Neural cell (in vitro differentiated cells): ENCODE measurements at regions not wholly inside any gene's neighbourhood (a gene's known extent, or its start where the extent isn't known, plus 50 kb on each side); places are given as distances from the start of the nearest gene placed in this dataset.

Experiments used
- H2AFZ ChIP-seq: fragments of 200-600, 300-800 bp; sonication (generic), shearing (Covaris generic); 2 replicates; pipeline ENCODE4 v1.6.0; 2014; ENCODE audit warnings: low read depth, mild to moderate bottlenecking, antibody characterized with exemption, low read length, moderate library complexity
- H3F3A ChIP-seq: fragments of 200-600 bp; shearing (Covaris generic); 2 replicates; pipeline ENCODE4 v1.6.1; 2016; ENCODE audit warnings: mild to moderate bottlenecking, moderate library complexity, mixed read lengths, antibody characterized with exemption, low read length; ENCODE audit not compliant: insufficient read depth, poor library complexity, severe bottlenecking
- H3K27ac ChIP-seq: fragments of 200-600, 300-800 bp; sonication (generic), shearing (Covaris generic); 2 replicates; pipeline ENCODE4 v1.5.1; 2014; ENCODE audit warnings: mild to moderate bottlenecking, low read length, moderate library complexity
- H3K27me3 ChIP-seq: fragments of 300-800, 200-600 bp; sonication (generic), shearing (Covaris generic); 2 replicates; pipeline ENCODE4 v1.6.0; 2014; ENCODE audit warnings: mild to moderate bottlenecking, low read depth, low read length, moderate library complexity; ENCODE audit not compliant: insufficient read depth
- H3K36me3 ChIP-seq: fragments of 300-800, 200-600 bp; sonication (generic), shearing (Covaris generic); 2 replicates; pipeline ENCODE4 v1.5.1; 2014; ENCODE audit warnings: mild to moderate bottlenecking, antibody characterized with exemption, low read length, moderate library complexity; ENCODE audit not compliant: insufficient read depth
- H3K4me2 ChIP-seq: fragments of 300-800, 200-600 bp; sonication (generic), shearing (Covaris generic); 2 replicates; pipeline ENCODE4 v1.6.0; 2014; ENCODE audit warnings: mild to moderate bottlenecking, low read length
- H3K4me3 ChIP-seq: fragments of 300-800, 200-600 bp; sonication (generic), shearing (Covaris generic); 2 replicates; pipeline ENCODE4 v1.5.1; 2014; ENCODE audit warnings: mild to moderate bottlenecking, low read length, moderate library complexity
- H3K79me2 ChIP-seq: fragments of 200-600 bp; shearing (Covaris generic); replicated peaks from 2 replicates; pipeline ENCODE4 v1.6.0; 2014; ENCODE audit warnings: mild to moderate bottlenecking, low read length, moderate library complexity; ENCODE audit not compliant: insufficient read depth
- H3K9ac ChIP-seq: fragments of 300-800, 200-600 bp; sonication (generic), shearing (Covaris generic); 2 replicates; pipeline ENCODE4 v1.6.1; 2016; ENCODE audit warnings: mild to moderate bottlenecking, low read length, mixed read lengths
- H3K9me2 ChIP-seq: fragments of 200-600 bp; shearing (Covaris generic); 2 replicates; pipeline ENCODE4 v1.6.1; 2016; ENCODE audit warnings: mild to moderate bottlenecking, low read length, mixed read lengths; ENCODE audit not compliant: insufficient read depth
- H3K9me3 ChIP-seq: fragments of 200-600, 300-800 bp; sonication (generic), shearing (Covaris generic); 2 replicates; pipeline ENCODE4 v1.6.1; 2016; ENCODE audit warnings: mild to moderate bottlenecking, mixed run types, low read length, moderate library complexity, mixed read lengths
- H4K20me1 ChIP-seq: fragments of 200-600 bp; shearing (Covaris generic); 2 replicates; pipeline ENCODE4 v1.6.1; 2016; ENCODE audit warnings: mild to moderate bottlenecking, mixed run types; ENCODE audit not compliant: insufficient read depth
- EP300 ChIP-seq: fragments of 450-650 bp; conservative IDR thresholded peaks from 2 replicates; pipeline ENCODE4 v1.6.1; 2014; ENCODE audit warnings: antibody characterized with exemption, mild to moderate bottlenecking, moderate library complexity; ENCODE audit not compliant: poor library complexity, severe bottlenecking
- EZH2 ChIP-seq: fragments of 200-600, 300-800 bp; shearing (Covaris generic), sonication (generic); IDR thresholded peaks from 2 replicates; pipeline ENCODE4 v1.6.1; 2014; ENCODE audit warnings: antibody characterized with exemption, low read length, borderline replicate concordance, mild to moderate bottlenecking; ENCODE audit not compliant: insufficient read depth, poor library complexity, severe bottlenecking
- MXI1 ChIP-seq: fragments of 450-650 bp; conservative IDR thresholded peaks from 2 replicates; pipeline ENCODE4 v1.6.1; 2014; ENCODE audit warnings: antibody characterized with exemption, mild to moderate bottlenecking; ENCODE audit not compliant: poor library complexity, severe bottlenecking
- POLR2AphosphoS5 ChIP-seq: IDR thresholded peaks from 2 replicates; pipeline ENCODE4 v1.6.1; 2012
- RAD21 ChIP-seq: fragments of 450-650 bp; conservative IDR thresholded peaks from 2 replicates; pipeline ENCODE4 v1.6.1; 2014; ENCODE audit warnings: antibody characterized with exemption, mild to moderate bottlenecking, moderate library complexity
- REST ChIP-seq: IDR thresholded peaks from 2 replicates; pipeline ENCODE4 v1.6.1; 2012; ENCODE audit warnings: borderline replicate concordance
- SMC3 ChIP-seq: fragments of 450-650 bp; conservative IDR thresholded peaks from 2 replicates; pipeline ENCODE4 v1.6.1; 2014; ENCODE audit warnings: antibody characterized with exemption, mild to moderate bottlenecking, moderate library complexity; ENCODE audit not compliant: poor library complexity
- TAF1 ChIP-seq: IDR thresholded peaks from 2 replicates; pipeline ENCODE4 v1.6.1; 2012; ENCODE audit warnings: low read depth
- TF ChIP-seq, protein P1 (sequence below): fragments of 450-650 bp; IDR thresholded peaks from 2 replicates; pipeline ENCODE4 v1.5.1; 2014; ENCODE audit warnings: antibody characterized with exemption, mild to moderate bottlenecking, moderate library complexity; ENCODE audit not compliant: poor library complexity, severe bottlenecking

DNA sequence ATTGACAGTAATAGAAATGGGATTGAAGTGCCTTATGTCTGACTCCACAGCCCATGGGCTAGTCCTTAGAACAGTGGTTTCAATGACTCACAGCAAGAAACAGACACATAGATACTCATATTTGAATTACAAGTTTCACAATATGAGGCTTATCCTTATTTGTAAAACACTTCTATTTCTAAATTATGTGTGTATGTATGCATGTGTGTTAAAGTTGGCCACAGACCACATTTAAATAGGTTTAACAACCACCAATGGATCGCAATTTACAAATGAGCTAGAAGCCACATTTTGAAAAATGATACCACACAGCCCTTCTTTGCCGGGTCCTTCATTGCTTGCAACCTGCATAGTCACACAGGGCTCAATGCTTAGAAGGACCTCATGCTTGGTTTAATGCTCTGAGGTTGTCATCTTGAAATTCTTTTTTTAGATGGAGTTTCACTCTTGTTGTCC, 157.8 kb upstream of the PREP start:
- H3K36me3 ChIP-seq, result no peaks in the 10 kb centered on the region
- H3K4me2 ChIP-seq, result no peak overlapping the region
- H3K9me2 ChIP-seq, result no peaks in the 10 kb centered on the region
- no peaks in the 10 kb centered on the region for H3K79me2 ChIP-seq
- no peak overlapping the region for H3K27ac ChIP-seq
- TF ChIP-seq REST, result no peak
- no peaks in the 10 kb centered on the region for H3K27me3 ChIP-seq
- H3F3A ChIP-seq, result no peaks in the 10 kb centered on the region
- no peaks in the 10 kb centered on the region for H4K20me1 ChIP-seq
- no peak overlapping the region for H2AFZ ChIP-seq
- no peak overlapping the region for H3K9ac ChIP-seq
- H3K9me3 ChIP-seq, result no peaks in the 10 kb centered on the region
- no peak overlapping the region for H3K4me3 ChIP-seq

DNA sequence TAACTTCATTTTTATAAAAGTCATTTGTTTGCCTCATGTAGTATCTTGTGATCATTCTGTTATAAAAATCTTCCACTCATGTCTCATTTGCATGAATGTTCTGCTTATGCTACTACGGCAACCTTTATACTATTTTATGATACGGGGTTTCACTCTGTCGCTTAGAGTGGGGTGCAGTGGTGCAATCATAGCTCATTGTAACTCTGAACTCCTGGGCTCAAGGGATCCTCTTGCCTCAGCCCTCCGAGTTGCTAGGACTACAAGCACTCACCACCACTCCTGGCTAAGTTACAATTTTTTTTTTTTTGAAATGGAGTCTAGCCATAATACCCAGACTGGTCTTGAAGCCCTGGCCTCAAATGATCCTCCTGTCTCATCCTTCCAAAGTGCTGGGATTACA, 154.4 kb upstream of the PREP start:
- no peaks in the 10 kb centered on the region for H3F3A ChIP-seq
- no peaks in the 10 kb centered on the region for H3K27me3 ChIP-seq
- H3K9me3 ChIP-seq, result no peaks in the 10 kb centered on the region
- H3K4me3 ChIP-seq, result no peak overlapping the region
- no peaks in the 10 kb centered on the region for H4K20me1 ChIP-seq
- no peaks in the 10 kb centered on the region for H3K9me2 ChIP-seq
- H3K79me2 ChIP-seq, result no peaks in the 10 kb centered on the region
- no peak overlapping the region for H3K27ac ChIP-seq
- H3K9ac ChIP-seq, result no peak overlapping the region
- no peaks in the 10 kb centered on the region for H3K36me3 ChIP-seq
- TF ChIP-seq REST (no peak), POLR2AphosphoS5 (no peak), SMC3 (no peak), RAD21 (no peak), EZH2 (no peak), EP300 (no peak), MXI1 (no peak), TAF1 (no peak)
- TF ChIP-seq, protein P1, sequence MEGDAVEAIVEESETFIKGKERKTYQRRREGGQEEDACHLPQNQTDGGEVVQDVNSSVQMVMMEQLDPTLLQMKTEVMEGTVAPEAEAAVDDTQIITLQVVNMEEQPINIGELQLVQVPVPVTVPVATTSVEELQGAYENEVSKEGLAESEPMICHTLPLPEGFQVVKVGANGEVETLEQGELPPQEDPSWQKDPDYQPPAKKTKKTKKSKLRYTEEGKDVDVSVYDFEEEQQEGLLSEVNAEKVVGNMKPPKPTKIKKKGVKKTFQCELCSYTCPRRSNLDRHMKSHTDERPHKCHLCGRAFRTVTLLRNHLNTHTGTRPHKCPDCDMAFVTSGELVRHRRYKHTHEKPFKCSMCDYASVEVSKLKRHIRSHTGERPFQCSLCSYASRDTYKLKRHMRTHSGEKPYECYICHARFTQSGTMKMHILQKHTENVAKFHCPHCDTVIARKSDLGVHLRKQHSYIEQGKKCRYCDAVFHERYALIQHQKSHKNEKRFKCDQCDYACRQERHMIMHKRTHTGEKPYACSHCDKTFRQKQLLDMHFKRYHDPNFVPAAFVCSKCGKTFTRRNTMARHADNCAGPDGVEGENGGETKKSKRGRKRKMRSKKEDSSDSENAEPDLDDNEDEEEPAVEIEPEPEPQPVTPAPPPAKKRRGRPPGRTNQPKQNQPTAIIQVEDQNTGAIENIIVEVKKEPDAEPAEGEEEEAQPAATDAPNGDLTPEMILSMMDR, result no peak
- H2AFZ ChIP-seq, result no peak overlapping the region
- no peak overlapping the region for H3K4me2 ChIP-seq
